Right kidney (tissue), 1 donor: ENCODE measurements at regions not wholly inside any gene's neighbourhood (a gene's known extent, or its start where the extent isn't known, plus 50 kb on each side); places are given as distances from the start of the nearest gene placed in this dataset.

ENCODE experiments used
- DNase-seq: peaks from one replicate; pipeline ENCODE4 v3.0.0-alpha.2; 2016

GRCh38 chr20:48267860-48268633, 482.8 kb upstream of the SULF2 start:
- no peak for DNase-seq

- no peak for DNase-seq
Observed at GRCh38 chr20:48266571-48266970, 481.3 kb upstream of the SULF2 start.

DNA sequence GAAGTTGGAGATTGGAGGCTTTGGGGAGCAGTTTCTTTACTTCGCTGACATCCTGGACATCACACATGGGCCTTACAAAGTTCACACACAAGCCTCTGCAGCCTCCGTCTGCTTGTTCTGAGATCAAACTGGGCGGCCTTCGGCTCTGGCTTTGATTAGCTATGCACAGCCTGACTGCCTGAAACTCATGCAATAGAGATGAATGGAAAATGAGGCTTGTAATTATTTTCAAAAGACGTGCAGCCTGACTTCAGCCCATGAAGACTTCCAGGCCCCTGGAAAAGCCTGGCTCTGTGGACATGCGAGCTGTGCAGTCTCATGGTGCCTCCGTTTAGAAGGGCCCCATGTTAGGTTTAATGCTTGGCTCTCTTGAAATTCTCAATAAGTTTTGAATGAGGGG, 480.5 kb upstream of the SULF2 start:
- no peak for DNase-seq

DNA sequence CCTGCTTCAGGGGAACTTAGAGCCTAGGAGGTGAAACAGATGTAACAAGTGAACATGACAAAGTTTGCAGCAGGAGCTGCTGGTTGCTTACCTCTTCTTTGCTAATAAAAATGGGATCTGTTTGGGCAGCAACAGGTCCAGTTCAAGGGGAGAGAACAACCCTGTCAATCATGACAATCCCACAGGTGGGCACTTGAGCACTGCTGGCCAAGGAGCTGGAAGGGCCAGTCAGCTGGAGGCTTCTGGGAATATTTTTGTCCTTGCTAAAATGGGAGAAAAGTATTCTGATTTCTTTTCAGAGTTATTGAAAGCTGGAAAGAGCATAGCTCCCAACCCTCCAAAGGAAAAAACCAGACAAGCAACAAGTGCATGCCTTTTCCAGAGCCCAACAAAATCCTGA, 477.7 kb upstream of the SULF2 start:
- no peak for DNase-seq

DNA sequence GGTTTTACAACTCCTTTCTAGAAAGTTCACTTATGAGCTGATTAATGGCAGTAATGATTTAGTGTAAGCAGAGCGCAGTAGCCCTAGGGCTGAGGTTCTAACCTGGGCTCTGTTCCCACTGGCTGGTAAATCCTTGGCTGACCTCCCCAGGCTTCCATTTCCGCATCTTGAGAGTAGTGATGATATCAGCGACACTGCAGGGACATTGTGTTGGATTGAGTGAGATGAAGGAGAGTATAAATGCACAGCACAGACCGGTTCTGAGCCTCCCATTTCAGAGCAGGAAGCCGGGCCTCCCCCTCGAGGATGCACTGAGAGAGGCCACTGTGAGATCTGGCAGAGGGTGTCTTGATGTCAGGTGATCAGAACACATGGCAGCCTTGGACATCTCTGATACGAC, 477.2 kb upstream of the SULF2 start:
- no peak for DNase-seq

DNA sequence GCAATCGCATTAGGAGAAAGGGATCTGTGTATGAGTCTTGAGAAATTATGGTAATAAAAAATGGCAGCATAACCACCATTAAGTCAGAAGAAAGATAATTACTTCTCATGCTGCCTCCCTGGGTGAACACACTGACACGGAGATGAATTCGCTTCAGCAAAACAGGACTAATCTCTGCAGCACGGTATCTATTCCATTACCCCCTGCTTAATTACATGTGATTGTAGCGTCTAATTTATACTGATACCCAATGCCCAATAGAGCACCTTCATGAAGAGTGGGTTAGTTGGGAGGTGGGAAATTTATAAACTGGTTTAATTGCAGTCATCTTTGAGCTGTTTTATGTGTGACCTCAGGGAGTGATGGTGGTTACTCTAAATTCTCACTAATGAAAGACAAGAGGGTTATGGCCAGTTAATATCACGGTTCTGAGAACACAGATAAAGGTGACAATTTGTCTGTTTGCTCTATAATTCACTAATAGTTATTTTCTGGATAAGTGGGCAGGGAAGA, 476.2 kb upstream of the SULF2 start:
- no peak for DNase-seq

- no peak for DNase-seq
Observed at GRCh38 chr20:48260129-48260756, 475.0 kb upstream of the SULF2 start.

GRCh38 chr20:48259456-48259855, 474.2 kb upstream of the SULF2 start:
- no peak for DNase-seq

DNA sequence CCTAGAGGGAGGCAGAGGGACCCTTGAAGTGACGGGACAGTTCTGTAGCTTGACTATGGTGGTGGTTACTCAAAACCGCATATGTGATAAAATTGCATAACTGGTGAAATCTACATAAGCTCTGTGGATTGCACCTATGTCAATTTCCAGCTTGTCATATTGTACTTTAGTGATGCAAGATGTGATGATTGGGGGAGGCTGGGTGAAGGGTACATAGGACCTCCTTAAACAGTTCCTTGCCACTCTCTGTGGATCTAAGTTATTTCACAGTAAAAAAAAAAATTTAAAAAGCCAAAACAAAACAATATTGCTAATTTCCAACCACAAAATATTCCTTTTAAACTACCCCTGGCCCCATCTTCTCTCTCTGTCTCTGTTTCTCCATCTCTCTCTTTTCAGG, 472.6 kb upstream of the SULF2 start:
- no peak for DNase-seq

DNA sequence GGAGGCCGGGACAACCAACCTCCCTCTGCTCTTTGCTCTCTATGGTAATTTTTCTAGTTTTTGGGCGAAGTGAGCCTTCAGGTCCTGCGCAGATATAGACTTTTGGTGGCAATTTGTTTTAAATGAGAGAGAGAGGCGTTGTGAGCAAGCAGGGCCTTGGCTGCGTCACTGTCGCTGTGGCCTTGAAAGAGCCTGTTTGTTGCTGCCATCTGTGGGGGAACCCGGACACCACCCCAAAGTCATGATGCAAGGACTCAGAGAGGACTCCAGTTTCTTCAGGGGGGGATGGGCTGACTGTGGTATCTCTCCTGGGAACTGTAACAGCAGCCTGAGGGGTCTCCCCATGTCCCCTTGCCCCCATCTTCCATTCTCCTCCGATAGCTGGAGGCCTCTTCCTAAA, 462.7 kb upstream of the SULF2 start:
- no peak for DNase-seq

- no peak for DNase-seq
Observed at GRCh38 chr20:48246061-48246790, 460.9 kb upstream of the SULF2 start.

DNA sequence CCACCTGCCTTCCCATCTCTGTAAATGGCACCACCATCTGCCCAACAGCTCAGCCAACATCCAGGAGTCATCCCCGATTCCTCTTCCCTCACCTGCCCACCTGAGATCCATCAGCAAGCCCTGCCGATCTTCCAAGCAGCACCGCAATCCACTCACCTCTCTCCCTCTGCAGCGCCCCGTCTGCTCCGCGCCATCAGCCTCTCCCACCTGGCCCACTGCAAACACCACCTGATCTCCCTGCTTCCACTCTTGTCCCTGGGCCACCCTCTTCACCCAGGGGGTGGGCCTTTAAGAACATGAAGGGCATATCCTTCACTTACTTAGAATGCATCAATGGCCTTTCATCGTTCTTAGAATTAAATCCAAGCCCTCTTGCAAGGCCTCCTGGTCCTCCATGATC, 457.3 kb upstream of the SULF2 start:
- no peak for DNase-seq

DNA sequence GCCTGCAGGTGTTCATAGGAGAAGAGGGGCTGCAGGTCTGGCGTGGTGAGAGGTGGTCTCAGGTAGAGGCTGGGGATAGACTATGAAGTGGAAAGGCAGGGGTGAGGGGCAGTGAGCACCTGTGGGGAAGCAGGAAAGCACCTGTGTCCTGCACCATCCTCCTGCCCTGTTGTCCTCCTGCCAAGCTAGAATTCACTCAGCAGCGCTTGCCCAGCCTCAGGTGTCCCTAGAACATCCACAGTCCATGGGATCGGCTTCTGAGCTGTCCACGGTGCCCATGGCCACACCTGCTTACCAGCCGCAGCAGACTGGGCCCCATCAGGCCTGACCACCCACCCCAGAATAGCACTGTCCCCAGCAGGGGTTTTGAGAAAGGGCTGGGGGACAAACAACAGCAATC, 456.2 kb upstream of the SULF2 start:
- DNase-seq = no peak

- DNase-seq = no peak
Observed at GRCh38 chr20:48238781-48239180, 453.5 kb upstream of the SULF2 start.

- no peak for DNase-seq
Observed at GRCh38 chr20:48238326-48238725, 453.0 kb upstream of the SULF2 start.

DNA sequence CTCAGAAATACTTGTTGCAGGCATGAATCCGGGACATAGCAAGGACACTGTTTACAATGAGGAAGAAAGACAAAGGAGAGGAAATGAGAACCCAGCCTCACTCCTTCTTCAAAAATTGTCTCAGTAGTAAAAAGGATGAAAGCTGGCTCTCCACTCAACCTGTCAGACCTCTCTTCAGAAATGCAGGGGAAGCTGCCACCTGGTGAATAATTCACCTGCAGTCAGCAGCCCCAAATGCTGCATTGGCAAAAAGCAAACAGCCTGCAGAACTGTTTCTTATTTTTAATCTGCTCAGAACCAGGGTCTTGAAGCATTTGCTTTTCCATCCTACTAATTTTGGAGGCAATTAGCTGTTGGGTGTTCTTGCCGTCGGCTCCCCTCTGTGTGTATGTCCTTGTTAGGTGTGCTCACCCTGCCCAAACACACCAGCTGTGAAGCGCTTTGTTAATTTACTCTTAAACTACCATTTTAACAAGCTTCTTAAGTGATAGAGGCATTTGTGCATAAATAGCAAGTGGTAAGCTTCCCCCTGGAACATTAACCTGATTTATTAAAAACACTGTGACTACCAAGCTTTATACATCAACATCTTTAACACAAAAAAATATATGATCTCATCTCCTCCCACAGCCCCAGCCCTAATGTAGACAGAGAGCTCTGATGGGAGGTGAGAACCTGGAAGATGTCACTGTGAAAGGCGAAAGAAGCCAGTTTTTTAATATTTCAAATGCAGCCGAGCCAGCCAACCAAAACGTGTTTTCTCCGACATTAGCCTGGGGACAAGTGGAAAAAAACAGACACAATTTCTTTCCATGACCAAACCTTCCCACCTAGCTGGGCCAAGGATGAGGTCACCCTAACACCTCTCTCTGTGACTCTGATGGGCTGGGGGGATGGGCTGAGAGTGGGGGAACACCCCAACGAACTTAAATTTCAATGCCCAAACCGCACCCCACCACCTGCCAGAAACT, 451.0 kb upstream of the SULF2 start:
- DNase-seq = no peak

GRCh38 chr20:48234951-48235350, 449.7 kb upstream of the SULF2 start:
- DNase-seq = no peak

- DNase-seq = no peak
Observed at GRCh38 chr20:48231253-48231930, 446.1 kb upstream of the SULF2 start.

GRCh38 chr20:48230216-48230615, 444.9 kb upstream of the SULF2 start:
- DNase-seq = no peak

DNA sequence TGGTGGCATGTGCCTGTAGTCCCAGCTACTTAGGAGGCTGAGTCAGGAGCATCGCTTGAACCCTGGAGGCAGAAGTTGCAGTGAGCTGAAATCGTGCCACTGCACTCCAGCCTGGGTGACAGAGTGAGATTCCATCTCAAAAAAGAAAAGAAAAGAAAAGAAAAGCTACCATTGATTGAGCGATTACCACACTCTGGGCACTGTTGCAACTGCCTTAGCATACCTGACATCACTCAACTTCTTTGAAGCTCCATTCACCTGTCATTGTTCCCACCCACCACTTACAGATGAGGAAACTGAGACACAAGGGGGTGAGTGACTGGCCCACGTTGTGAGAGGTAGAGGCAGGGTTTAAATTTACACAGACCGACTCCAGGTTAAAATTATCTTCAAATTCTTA, 442.1 kb upstream of the SULF2 start:
- DNase-seq = no peak

DNA sequence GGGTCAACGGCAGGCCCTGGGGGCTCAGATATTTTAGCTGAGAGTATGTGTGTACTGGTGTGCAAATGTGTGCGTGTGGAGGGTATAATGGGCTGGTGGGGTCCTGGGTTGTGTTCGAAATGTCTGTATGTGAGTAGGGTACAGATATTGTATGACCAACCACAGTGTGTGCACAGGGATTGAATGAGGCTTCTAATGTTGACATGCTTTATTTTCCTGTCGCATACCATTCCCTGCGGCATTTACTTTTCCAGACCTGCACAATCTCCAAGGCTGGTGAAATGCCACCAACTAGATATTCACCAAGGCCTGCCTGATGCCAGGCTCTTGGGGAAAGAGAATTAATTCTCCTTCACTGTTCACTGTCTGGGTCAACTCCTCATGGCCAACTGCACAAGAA, 441.4 kb upstream of the SULF2 start:
- DNase-seq = no peak
